Loucy (cell line): ENCODE measurements at regions not wholly inside any gene's neighbourhood (a gene's known extent, or its start where the extent isn't known, plus 50 kb on each side); places are given as distances from the start of the nearest gene placed in this dataset.

Experiments used
- EZH2phosphoT487 ChIP-seq: fragments of 200-600 bp; IDR thresholded peaks from 2 replicates; pipeline ENCODE4 v1.6.1; 2018; ENCODE audit warnings: antibody characterized with exemption, mild to moderate bottlenecking, moderate library complexity, borderline replicate concordance
- TF ChIP-seq, protein P1 (sequence below): fragments of 200-600 bp; sonication (generic); conservative IDR thresholded peaks from 2 replicates; pipeline ENCODE4 v1.5.1; 2014; ENCODE audit warnings: mild to moderate bottlenecking, antibody characterized with exemption, low read length

DNA sequence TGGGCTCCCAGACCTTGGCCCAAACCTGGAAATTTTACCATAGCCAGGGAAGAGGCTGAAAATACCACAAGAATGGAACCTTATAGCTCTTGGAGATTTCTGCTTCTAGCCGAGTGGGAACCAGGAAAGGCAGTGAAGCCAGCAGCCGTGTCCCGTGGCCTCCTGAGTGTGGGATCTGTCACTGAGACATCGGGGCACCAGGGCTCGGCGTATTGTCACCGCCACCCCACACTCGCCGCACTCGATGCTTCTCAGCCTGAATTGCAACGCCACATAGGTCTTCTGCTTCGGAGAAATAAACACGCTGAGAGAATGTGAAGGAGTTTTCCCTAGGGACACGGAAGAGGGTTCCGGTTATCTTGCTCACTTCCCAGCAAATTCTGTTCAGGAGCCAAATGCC lies 61.5 kb downstream of the DLL1 start:
- TF ChIP-seq, protein P1, sequence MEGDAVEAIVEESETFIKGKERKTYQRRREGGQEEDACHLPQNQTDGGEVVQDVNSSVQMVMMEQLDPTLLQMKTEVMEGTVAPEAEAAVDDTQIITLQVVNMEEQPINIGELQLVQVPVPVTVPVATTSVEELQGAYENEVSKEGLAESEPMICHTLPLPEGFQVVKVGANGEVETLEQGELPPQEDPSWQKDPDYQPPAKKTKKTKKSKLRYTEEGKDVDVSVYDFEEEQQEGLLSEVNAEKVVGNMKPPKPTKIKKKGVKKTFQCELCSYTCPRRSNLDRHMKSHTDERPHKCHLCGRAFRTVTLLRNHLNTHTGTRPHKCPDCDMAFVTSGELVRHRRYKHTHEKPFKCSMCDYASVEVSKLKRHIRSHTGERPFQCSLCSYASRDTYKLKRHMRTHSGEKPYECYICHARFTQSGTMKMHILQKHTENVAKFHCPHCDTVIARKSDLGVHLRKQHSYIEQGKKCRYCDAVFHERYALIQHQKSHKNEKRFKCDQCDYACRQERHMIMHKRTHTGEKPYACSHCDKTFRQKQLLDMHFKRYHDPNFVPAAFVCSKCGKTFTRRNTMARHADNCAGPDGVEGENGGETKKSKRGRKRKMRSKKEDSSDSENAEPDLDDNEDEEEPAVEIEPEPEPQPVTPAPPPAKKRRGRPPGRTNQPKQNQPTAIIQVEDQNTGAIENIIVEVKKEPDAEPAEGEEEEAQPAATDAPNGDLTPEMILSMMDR: no peak
- no peak for TF ChIP-seq EZH2phosphoT487
